Activated CD4-positive, alpha-beta memory T cell treated with anti-CD3 and anti-CD28 coated beads for 36 hours (primary cell): ENCODE measurements at regions not wholly inside any gene's neighbourhood (a gene's known extent, or its start where the extent isn't known, plus 50 kb on each side); places are given as distances from the start of the nearest gene placed in this dataset.
"Not testable (repeated sequence)": the region's sequence is repeated elsewhere in the genome, so short reads cannot be mapped to it uniquely, and the experiment has no call there.

Source experiments
- CTCF ChIA-PET: fragments of 350-600 bp; sonication (Branson Sonifier 250); formaldehyde crosslinking; loops from one replicate; lab custom pipeline; 2021; ENCODE audit warnings: antibody characterized with exemption, inconsistent platforms; lab: Charles Lee
- POLR2A ChIA-PET: fragments of 350-600 bp; sonication (Branson Sonifier 250); formaldehyde crosslinking; loops from one replicate; lab custom pipeline; 2021; ENCODE audit warnings: antibody characterized with exemption; lab: Charles Lee
- DNase-seq: peaks from one replicate; pipeline ENCODE4 v3.0.0-alpha.2; 2020
- H3K27ac Mint-ChIP-seq: one replicate; pipeline ENCODE4 v1.8.0; 2021; ENCODE audit warnings: mixed read lengths
- H3K27me3 Mint-ChIP-seq: one replicate; pipeline ENCODE4 v1.8.0; 2021; ENCODE audit warnings: mixed read lengths
- H3K36me3 Mint-ChIP-seq: one replicate; pipeline ENCODE4 v1.8.0; 2021; ENCODE audit warnings: mixed read lengths
- H3K4me1 Mint-ChIP-seq: one replicate; pipeline ENCODE4 v1.8.0; 2021; ENCODE audit warnings: low read depth, mixed read lengths
- H3K4me3 Mint-ChIP-seq: one replicate; pipeline ENCODE4 v1.8.0; 2021; ENCODE audit warnings: mild to moderate bottlenecking, mixed read lengths
- H3K9me3 Mint-ChIP-seq: one replicate; pipeline ENCODE4 v1.8.0; 2021; ENCODE audit warnings: mixed read lengths
- intact Hi-C: fragments of 100-400 bp; cut with micrococcal nuclease; formaldehyde crosslinking; loops from one replicate; pipeline ENCODE4 v1.15.1; 2023

DNA sequence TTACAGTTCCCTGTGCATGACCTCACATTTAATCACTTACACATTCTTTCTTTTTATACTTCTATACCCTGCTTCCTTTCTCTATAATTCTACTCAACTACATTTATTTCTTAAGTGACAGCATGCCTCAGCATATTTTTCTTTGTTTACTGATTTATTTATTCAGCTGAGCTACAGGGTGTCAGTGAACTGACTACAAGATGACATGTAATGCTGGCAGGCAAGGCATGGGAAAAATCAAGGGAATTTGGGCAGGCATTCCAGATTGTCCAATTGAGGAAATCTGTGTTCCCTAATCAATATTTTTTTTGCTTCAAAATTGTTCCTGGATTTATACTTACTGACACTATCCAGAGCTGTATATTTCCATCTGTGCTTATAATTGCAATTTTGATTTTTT, 875.5 kb downstream of the C4orf33 start:
- Mint-ChIP-seq H3K4me1 (no peaks in the 10 kb centered on the region), H3K36me3 (no peaks in the 10 kb centered on the region), H3K9me3 (peaks cover 9% of the 10 kb centered on the region), H3K27ac (no peak overlapping the region), H3K27me3 (no peaks in the 10 kb centered on the region), H3K4me3 (no peak overlapping the region)
- intact Hi-C loops: no loop called here
- ChIA-PET POLR2A (no interaction called here), CTCF (no interaction called here)
- no peak for DNase-seq

DNA sequence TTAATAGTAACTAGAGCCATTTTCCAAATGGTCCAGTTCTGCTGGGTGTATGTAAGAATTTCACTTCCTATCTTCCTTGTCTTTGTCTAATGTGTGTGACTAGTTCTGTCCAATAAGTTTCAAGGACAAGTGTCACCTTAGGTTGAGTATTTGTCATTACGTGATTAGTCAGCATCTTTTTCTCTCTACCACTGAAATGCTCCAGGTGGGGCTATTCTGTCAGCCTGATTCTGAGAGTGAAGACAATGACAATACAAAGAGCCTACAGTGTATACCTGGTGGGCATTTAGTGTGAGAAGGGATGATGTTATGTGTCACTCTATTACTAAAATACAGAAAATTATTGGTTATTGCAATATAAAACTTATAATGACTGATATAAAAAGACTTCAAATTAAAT, 876.3 kb downstream of the C4orf33 start:
- H3K4me1 Mint-ChIP-seq: no peaks in the 10 kb centered on the region
- no peaks in the 10 kb centered on the region for H3K27me3 Mint-ChIP-seq
- no peaks in the 10 kb centered on the region for H3K36me3 Mint-ChIP-seq
- peaks cover 7% of the 10 kb centered on the region for H3K9me3 Mint-ChIP-seq
- intact Hi-C loops: no loop called here
- CTCF ChIA-PET: no interaction called here
- H3K27ac Mint-ChIP-seq: no peak overlapping the region
- POLR2A ChIA-PET: no interaction called here
- no peak for DNase-seq
- H3K4me3 Mint-ChIP-seq: no peak overlapping the region

- Mint-ChIP-seq H3K4me1 (no peaks in the 10 kb centered on the region), H3K36me3 (no peaks in the 10 kb centered on the region), H3K4me3 (no peak overlapping the region), H3K27ac (no peak overlapping the region), H3K9me3 (peaks cover 2% of the 10 kb centered on the region), H3K27me3 (no peaks in the 10 kb centered on the region)
- CTCF ChIA-PET: no interaction called here
- DNase-seq: no peak
- intact Hi-C loops: no loop called here
- POLR2A ChIA-PET: no interaction called here
Observed at GRCh38 chr4:129974730-129975129, 878.8 kb downstream of the C4orf33 start.

- intact Hi-C loops: no loop called here
- POLR2A ChIA-PET: no interaction called here
- Mint-ChIP-seq H3K4me3 (no peak overlapping the region), H3K36me3 (no peaks in the 10 kb centered on the region), H3K4me1 (no peaks in the 10 kb centered on the region), H3K27ac (no peak overlapping the region), H3K27me3 (no peaks in the 10 kb centered on the region), H3K9me3 (no peaks in the 10 kb centered on the region)
- CTCF ChIA-PET: no interaction called here
- no peak for DNase-seq
Observed at GRCh38 chr4:129978315-129978714, 882.4 kb downstream of the C4orf33 start.

- intact Hi-C loops: no loop called here
- no peaks in the 10 kb centered on the region for H3K4me1 Mint-ChIP-seq
- no peaks in the 10 kb centered on the region for H3K9me3 Mint-ChIP-seq
- H3K27ac Mint-ChIP-seq: no peak overlapping the region
- POLR2A ChIA-PET: no interaction called here
- no peak for DNase-seq
- no peaks in the 10 kb centered on the region for H3K36me3 Mint-ChIP-seq
- H3K27me3 Mint-ChIP-seq: no peaks in the 10 kb centered on the region
- CTCF ChIA-PET: no interaction called here
- H3K4me3 Mint-ChIP-seq: no peak overlapping the region
Observed at GRCh38 chr4:129988957-129989356, 893.0 kb downstream of the C4orf33 start.

DNA sequence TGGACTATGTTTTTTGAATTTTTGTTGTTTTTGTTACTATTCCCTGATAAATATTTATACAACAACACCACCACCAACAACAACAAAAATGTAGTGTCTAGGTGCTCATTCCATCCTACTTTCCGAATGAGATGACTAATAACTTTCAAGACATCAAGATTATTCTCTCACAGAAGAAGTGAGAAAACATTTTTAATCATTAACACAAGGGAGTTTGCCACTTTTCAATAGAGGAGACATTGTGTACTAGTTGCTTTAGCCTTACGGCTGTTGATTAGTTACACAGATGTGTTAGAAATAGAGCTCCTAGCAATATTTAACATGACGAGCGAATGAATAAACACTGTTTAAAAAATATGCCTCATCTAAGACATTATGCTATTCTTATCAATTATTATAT, 898.8 kb downstream of the C4orf33 start:
- POLR2A ChIA-PET: no interaction called here
- no peaks in the 10 kb centered on the region for H3K27me3 Mint-ChIP-seq
- CTCF ChIA-PET: no interaction called here
- no peak for DNase-seq
- intact Hi-C loops: no loop called here
- no peaks in the 10 kb centered on the region for H3K36me3 Mint-ChIP-seq
- peaks cover 3% of the 10 kb centered on the region for H3K9me3 Mint-ChIP-seq
- H3K27ac Mint-ChIP-seq: no peak overlapping the region
- H3K4me1 Mint-ChIP-seq: no peaks in the 10 kb centered on the region
- no peak overlapping the region for H3K4me3 Mint-ChIP-seq

GRCh38 chr4:129998436-129999150, 902.6 kb downstream of the C4orf33 start:
- ChIA-PET CTCF (no interaction called here), POLR2A (no interaction called here)
- intact Hi-C loops: no loop called here
- Mint-ChIP-seq H3K27ac (no peak overlapping the region), H3K4me3 (no peak overlapping the region), H3K36me3 (no peaks in the 10 kb centered on the region), H3K27me3 (no peaks in the 10 kb centered on the region), H3K4me1 (no peaks in the 10 kb centered on the region), H3K9me3 (peaks cover 5% of the 10 kb centered on the region)
- no peak for DNase-seq

- H3K4me3 Mint-ChIP-seq: no peak overlapping the region
- CTCF ChIA-PET: no interaction called here
- no peak for DNase-seq
- intact Hi-C loops: no loop called here
- peaks cover 5% of the 10 kb centered on the region for H3K9me3 Mint-ChIP-seq
- no peaks in the 10 kb centered on the region for H3K27me3 Mint-ChIP-seq
- no peak overlapping the region for H3K27ac Mint-ChIP-seq
- POLR2A ChIA-PET: no interaction called here
- no peaks in the 10 kb centered on the region for H3K36me3 Mint-ChIP-seq
- no peaks in the 10 kb centered on the region for H3K4me1 Mint-ChIP-seq
Observed at GRCh38 chr4:129999156-129999555, 903.2 kb downstream of the C4orf33 start.

DNA sequence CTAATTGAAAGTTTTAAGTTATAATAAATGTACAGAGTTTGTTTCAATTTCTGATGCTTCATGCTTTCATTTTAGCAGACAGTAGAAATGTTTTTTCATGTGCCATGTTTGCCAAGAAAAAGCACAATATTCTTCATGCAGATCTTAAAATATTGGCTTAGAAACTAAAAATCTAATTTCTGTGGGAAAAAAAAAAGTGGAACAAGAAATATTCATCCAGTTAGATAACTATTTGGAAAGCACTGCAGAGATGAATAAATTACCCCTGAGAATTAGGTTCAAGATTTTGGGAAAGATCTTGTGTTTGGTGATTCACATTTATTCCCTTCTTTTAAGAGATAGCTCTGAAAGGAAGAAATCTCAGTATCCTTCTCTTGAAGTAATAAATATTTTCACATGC, 912.5 kb downstream of the C4orf33 start:
- H3K27me3 Mint-ChIP-seq: no peaks in the 10 kb centered on the region
- intact Hi-C loops: no loop called here
- H3K36me3 Mint-ChIP-seq: no peaks in the 10 kb centered on the region
- DNase-seq: no peak
- CTCF ChIA-PET: no interaction called here
- H3K27ac Mint-ChIP-seq: no peak overlapping the region
- no peaks in the 10 kb centered on the region for H3K9me3 Mint-ChIP-seq
- POLR2A ChIA-PET: no interaction called here
- no peak overlapping the region for H3K4me3 Mint-ChIP-seq
- H3K4me1 Mint-ChIP-seq: no peaks in the 10 kb centered on the region

DNA sequence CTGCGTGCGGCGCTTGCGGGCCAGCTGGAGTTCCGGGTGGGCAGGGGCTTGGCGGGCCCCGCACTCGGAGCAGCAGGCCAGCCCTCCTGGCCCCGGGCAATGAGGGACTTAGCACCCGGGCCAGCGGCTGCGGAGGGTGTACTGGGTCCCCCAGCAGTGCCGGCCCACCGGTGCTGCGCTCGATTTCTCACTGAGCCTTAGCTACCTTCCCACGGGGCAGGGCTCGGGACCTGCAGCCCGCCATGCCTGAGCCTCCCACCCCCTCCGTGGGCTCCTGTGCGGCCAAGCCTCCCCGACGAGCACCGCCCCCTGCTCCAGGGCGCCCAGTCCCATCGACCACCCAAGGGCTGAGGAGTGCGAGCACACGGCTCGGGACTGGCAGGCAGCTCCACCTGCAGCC, 916.9 kb downstream of the C4orf33 start:
- H3K4me3 Mint-ChIP-seq, H3K36me3 Mint-ChIP-seq, POLR2A ChIA-PET, H3K4me1 Mint-ChIP-seq, H3K27ac Mint-ChIP-seq, intact Hi-C loops, H3K27me3 Mint-ChIP-seq, DNase-seq, CTCF ChIA-PET, H3K9me3 Mint-ChIP-seq: not testable (repeated sequence)

- H3K36me3 Mint-ChIP-seq: no peaks in the 10 kb centered on the region
- H3K4me3 Mint-ChIP-seq: no peak overlapping the region
- intact Hi-C loops: no loop called here
- DNase-seq: no peak
- no peaks in the 10 kb centered on the region for H3K4me1 Mint-ChIP-seq
- POLR2A ChIA-PET: no interaction called here
- CTCF ChIA-PET: no interaction called here
- peaks cover 2% of the 10 kb centered on the region for H3K9me3 Mint-ChIP-seq
- H3K27me3 Mint-ChIP-seq: no peaks in the 10 kb centered on the region
- H3K27ac Mint-ChIP-seq: no peak overlapping the region
Observed at GRCh38 chr4:130021706-130022105, 925.8 kb downstream of the C4orf33 start.

- intact Hi-C loops: no loop called here
- no peaks in the 10 kb centered on the region for H3K36me3 Mint-ChIP-seq
- no peak overlapping the region for H3K4me3 Mint-ChIP-seq
- no peaks in the 10 kb centered on the region for H3K4me1 Mint-ChIP-seq
- POLR2A ChIA-PET: no interaction called here
- H3K27me3 Mint-ChIP-seq: no peaks in the 10 kb centered on the region
- H3K27ac Mint-ChIP-seq: no peak overlapping the region
- DNase-seq: no peak
- peaks cover 2% of the 10 kb centered on the region for H3K9me3 Mint-ChIP-seq
- CTCF ChIA-PET: no interaction called here
Observed at GRCh38 chr4:130023088-130023487, 927.1 kb downstream of the C4orf33 start.

GRCh38 chr4:130025701-130026100, 929.7 kb downstream of the C4orf33 start:
- H3K4me1 Mint-ChIP-seq: no peaks in the 10 kb centered on the region
- no peaks in the 10 kb centered on the region for H3K9me3 Mint-ChIP-seq
- intact Hi-C loops: no loop called here
- H3K4me3 Mint-ChIP-seq: no peak overlapping the region
- ChIA-PET POLR2A (no interaction called here), CTCF (no interaction called here)
- no peaks in the 10 kb centered on the region for H3K27me3 Mint-ChIP-seq
- no peaks in the 10 kb centered on the region for H3K36me3 Mint-ChIP-seq
- no peak for DNase-seq
- no peak overlapping the region for H3K27ac Mint-ChIP-seq
